GM12892 (cell line): ENCODE measurements at regions not wholly inside any gene's neighbourhood (a gene's known extent, or its start where the extent isn't known, plus 50 kb on each side); places are given as distances from the start of the nearest gene placed in this dataset.

Experiments used
- POLR2A ChIP-seq: IDR thresholded peaks from 2 replicates; pipeline ENCODE4 v1.6.1; 2011; ENCODE audit warnings: low read depth, low read length, control low read depth
- POLR2AphosphoS5 ChIP-seq: IDR thresholded peaks from 2 replicates; pipeline ENCODE4 v1.6.1; 2011; ENCODE audit warnings: low read depth, low read length, control low read depth
- TAF1 ChIP-seq: IDR thresholded peaks from 2 replicates; pipeline ENCODE4 v1.6.1; 2011; ENCODE audit warnings: low read depth, mild to moderate bottlenecking, control low read depth, low read length, borderline replicate concordance

DNA sequence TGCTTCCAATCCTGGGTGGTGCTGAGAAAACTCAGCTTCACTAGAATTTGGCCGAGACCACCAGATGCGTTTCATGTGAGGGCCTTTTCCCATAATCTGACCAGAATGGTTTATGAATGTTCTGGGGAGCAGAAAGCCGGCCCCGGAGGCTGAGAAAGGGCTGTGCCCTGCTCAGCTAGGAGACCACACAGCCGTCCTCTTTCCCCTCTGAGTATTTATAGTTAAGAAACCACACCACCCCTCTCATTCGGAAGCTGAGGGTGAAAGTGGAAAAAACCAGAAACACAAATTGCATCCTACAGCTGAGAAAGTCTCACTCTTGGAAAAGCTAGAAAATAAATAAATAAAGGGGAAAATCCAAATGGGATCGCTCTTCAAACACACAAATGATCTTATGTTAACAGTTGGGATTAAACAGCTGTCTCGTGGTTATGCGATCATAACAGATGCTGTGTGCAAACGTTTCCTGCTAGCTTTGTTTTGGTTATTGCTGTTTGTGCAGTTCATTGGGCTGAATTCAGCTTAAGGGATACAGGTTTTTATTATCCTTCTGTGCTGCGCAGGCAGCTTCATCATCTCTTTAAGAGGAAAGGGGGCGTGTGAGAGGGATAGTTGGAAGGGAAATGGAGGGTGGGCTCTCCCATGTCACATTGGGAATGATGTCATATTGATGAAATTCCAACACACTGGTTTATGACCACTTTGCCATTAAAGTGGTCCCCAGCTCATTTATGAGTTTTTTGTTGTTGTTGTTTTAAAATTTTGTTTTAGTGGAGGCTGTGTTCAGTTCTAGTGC is 1026.2 kb upstream of the NR2F2 start:
- TF ChIP-seq TAF1 (no peak), POLR2A (no peak), POLR2AphosphoS5 (no peak)
